Superior temporal gyrus (tissue), 1 donor: ENCODE measurements at regions not wholly inside any gene's neighbourhood (a gene's known extent, or its start where the extent isn't known, plus 50 kb on each side); places are given as distances from the start of the nearest gene placed in this dataset.
A peak's percentile ranks its signal among the peaks of the same experiment; 100 is the strongest.
"Not testable (repeated sequence)": the region's sequence is repeated elsewhere in the genome, so short reads cannot be mapped to it uniquely, and the experiment has no call there.

ENCODE experiments used
- DNase-seq: peaks from one replicate; pipeline ENCODE4 v3.0.0-alpha.2; 2016; ENCODE audit errors: extremely low spot score

- no peak for DNase-seq
These were observed 832.9 kb upstream of the FBXO33 start for GRCh38 chr14:40265096-40265495.

GRCh38 chr14:40252817-40253447 is 820.7 kb upstream of the FBXO33 start:
- no peak for DNase-seq

GRCh38 chr14:40248671-40249070 is 816.4 kb upstream of the FBXO33 start:
- no peak for DNase-seq

GRCh38 chr14:40240245-40240859 is 808.1 kb upstream of the FBXO33 start:
- peak; percentile 40 for DNase-seq

- no peak for DNase-seq
These were observed 800.1 kb upstream of the FBXO33 start for GRCh38 chr14:40232302-40232701.

DNA sequence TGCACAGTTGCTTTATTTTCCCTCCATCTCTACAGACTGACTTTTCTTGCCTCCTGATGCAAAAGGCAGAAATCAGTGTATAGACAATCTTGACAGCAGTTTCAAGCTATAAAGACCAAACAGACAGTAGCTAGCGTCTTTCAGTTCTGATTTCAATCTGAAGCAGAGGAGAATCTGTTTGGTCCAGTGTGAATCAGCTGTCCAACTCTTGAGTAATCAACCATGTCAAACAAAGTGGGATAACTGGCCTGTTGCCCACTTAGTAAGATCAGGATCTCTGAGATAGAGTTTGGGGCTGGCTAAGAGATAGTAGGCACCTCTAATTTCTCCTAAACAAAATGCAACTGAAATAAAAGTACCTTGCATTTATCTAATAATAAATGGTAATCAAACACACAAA is 797.4 kb upstream of the FBXO33 start:
- DNase-seq = no peak

DNA sequence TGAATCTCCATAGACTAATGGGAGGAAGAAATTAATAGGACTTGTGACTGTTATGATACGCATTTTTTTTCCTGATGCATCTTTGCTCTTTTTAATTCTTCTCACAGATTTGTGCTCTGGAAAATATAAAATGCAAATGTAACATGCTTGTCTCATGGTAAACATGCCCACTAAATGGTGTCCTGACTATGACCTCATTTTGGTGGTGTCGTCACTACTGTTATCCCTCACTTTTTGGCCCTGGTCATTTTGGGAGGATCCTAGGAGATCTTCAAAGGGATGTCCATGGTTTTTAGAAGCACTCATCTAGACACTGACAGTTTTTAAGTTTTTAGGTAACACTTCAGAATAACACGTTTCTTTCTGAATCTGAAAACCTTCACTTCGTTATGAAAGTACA is 790.8 kb upstream of the FBXO33 start:
- no peak for DNase-seq

DNA sequence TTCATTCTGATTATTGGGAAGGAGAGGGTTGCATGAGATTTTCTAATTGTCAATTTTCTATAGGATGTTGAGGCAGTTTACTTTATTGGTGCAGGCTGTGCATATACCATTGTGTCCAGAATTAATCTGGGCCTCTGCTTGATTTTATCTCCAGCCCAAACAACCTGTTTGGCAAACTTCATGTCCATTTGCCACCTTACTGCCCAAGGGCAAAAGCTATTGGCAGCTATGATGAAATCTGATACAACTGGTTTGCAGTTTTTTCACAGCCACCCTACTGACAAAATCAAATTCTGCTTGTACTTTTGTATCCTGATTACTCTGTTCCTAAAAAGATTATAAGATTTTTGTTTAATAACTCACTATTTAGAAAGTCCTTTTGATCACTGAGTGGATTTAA is 789.2 kb upstream of the FBXO33 start:
- no peak for DNase-seq

GRCh38 chr14:40219032-40219431 is 786.8 kb upstream of the FBXO33 start:
- DNase-seq = no peak

- DNase-seq = no peak
These were observed 786.2 kb upstream of the FBXO33 start for GRCh38 chr14:40218282-40218941.

- no peak for DNase-seq
These were observed 784.7 kb upstream of the FBXO33 start for GRCh38 chr14:40216976-40217375.

- not testable (repeated sequence) for DNase-seq
These were observed 784.2 kb upstream of the FBXO33 start for GRCh38 chr14:40216408-40216807.

GRCh38 chr14:40213701-40214100 is 781.5 kb upstream of the FBXO33 start:
- no peak for DNase-seq

- no peak for DNase-seq
These were observed 772.4 kb upstream of the FBXO33 start for GRCh38 chr14:40204441-40205175.

- DNase-seq = no peak
These were observed 766.9 kb upstream of the FBXO33 start for GRCh38 chr14:40199101-40199500.

GRCh38 chr14:40197344-40197743 is 765.1 kb upstream of the FBXO33 start:
- no peak for DNase-seq

- DNase-seq = no peak
These were observed 755.8 kb upstream of the FBXO33 start for GRCh38 chr14:40188006-40188405.

DNA sequence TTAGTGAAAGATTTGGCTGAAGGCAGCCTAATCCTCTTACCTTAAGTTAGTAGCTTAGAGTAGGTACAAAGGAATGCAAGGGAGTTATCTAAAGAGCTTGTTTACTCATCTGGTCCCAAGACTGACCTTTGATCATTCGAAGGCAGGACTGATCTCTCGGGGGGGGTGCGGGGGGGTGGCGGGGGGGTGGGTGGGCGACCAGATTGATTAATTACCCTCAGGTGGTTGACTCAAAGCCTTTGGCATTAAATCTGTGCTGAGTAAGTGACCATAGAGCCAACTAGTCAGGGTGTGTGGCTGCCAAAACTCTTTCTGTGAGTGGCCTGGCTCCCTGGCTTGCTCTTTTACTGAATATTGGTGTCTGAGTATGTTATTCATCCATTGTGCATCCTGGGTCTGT is 731.9 kb upstream of the FBXO33 start:
- DNase-seq = no peak

- DNase-seq = no peak
These were observed 707.4 kb upstream of the FBXO33 start for GRCh38 chr14:40139657-40140056.

- no peak for DNase-seq
These were observed 701.2 kb upstream of the FBXO33 start for GRCh38 chr14:40133463-40133862.

DNA sequence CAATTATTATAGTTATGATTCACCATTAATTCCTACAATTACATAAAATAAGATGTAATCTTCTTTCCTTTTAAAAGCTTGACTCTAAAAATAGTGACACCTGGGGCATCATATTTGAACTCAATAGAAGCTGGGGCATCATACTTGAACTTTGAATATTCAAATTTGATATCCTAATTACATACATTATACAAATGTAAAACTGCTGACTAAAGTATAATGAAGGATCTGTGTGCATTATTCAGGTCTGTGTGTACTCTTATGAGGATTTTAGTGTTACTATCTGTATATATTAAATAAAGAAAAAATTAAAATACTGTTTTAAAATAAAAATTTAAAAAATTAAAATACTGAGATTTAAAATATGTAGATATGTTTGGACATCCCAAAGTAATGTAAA is 696.9 kb upstream of the FBXO33 start:
- no peak for DNase-seq

- no peak for DNase-seq
These were observed 691.6 kb upstream of the FBXO33 start for GRCh38 chr14:40123816-40124215.
